Kidney (tissue), 13 donors: ENCODE measurements at regions not wholly inside any gene's neighbourhood (a gene's known extent, or its start where the extent isn't known, plus 50 kb on each side); places are given as distances from the start of the nearest gene placed in this dataset.
"Not testable (repeated sequence)": the region's sequence is repeated elsewhere in the genome, so short reads cannot be mapped to it uniquely, and the experiment has no call there.

Source experiments
- DNase-seq, 5 donors: peaks; one replicate each; pipeline ENCODE4 v3.0.0-alpha.2; 2013 to 2020
- FAIRE-seq: peaks from 2 replicates; lab custom pipeline; 2012; peaks lifted over from hg19 to GRCh38; lab: Jason Lieb, UNC
- H3K27ac ChIP-seq, 2 donors: one replicate each; pipeline ENCODE4 v1.7.0; 2013; ENCODE audit warnings: low read depth in 2 of 2, low read length in 2 of 2, inconsistent platforms in 1 of 2
- H3K27me3 ChIP-seq: one replicate; pipeline ENCODE4 v1.7.1; 2013; ENCODE audit warnings: low read length, inconsistent platforms; ENCODE audit not compliant: control insufficient read depth, insufficient read depth
- H3K36me3 ChIP-seq, 3 donors: one replicate each; pipeline versions ENCODE4 v1.7.0 to v1.7.1; 2013; ENCODE audit warnings: low read length in 3 of 3, control low read depth in 1 of 3, inconsistent platforms in 1 of 3; ENCODE audit not compliant: insufficient read depth in 3 of 3, control insufficient read depth in 2 of 3
- H3K4me1 ChIP-seq, 3 donors: one replicate each; pipeline versions ENCODE4 v1.7.0 to v1.7.1; 2013; ENCODE audit warnings: low read length in 3 of 3, inconsistent platforms in 1 of 3, low read depth in 1 of 3; ENCODE audit not compliant: control insufficient read depth in 2 of 3, insufficient read depth in 2 of 3
- H3K4me3 ChIP-seq, 3 donors: one replicate each; pipeline versions ENCODE4 v1.7.0 to v1.8.1; 2013; ENCODE audit warnings: low read length in 3 of 3, control low read depth in 1 of 3, inconsistent platforms in 1 of 3
- H3K9ac ChIP-seq, 3 donors: one replicate each; pipeline versions ENCODE4 v1.7.0 to v1.7.1; 2013; ENCODE audit warnings: low read length in 3 of 3, control low read depth in 1 of 3, inconsistent platforms in 1 of 3
- H3K9me3 ChIP-seq, 3 donors: one replicate each; pipeline versions ENCODE4 v1.7.0 to v1.7.1; 2013; ENCODE audit warnings: low read length in 3 of 3, control low read depth in 1 of 3, inconsistent platforms in 1 of 3; ENCODE audit not compliant: control insufficient read depth in 2 of 3, insufficient read depth in 1 of 3
- intact Hi-C: fragments of 100-400 bp; cut with DNase I; formaldehyde crosslinking; loops from one replicate; pipeline ENCODE4 v1.11.1; 2022
- TF ChIP-seq, protein P1 (sequence below): IDR thresholded peaks from 3 replicates; pipeline ENCODE4 v1.5.1; 2012; ENCODE audit warnings: mild to moderate bottlenecking, moderate library complexity, borderline replicate concordance; ENCODE audit not compliant: insufficient read depth; ENCODE audit errors: extremely low read depth
- donor health status: control.
- donor health status: control.
- donor health status: control.
- donor health status: control.
- donor health status: control.
- donor health status: DM: yes; HTN: yes; CAD: no.
- donor health status: Normal renal cell carcinoma (clear cell type).

DNA sequence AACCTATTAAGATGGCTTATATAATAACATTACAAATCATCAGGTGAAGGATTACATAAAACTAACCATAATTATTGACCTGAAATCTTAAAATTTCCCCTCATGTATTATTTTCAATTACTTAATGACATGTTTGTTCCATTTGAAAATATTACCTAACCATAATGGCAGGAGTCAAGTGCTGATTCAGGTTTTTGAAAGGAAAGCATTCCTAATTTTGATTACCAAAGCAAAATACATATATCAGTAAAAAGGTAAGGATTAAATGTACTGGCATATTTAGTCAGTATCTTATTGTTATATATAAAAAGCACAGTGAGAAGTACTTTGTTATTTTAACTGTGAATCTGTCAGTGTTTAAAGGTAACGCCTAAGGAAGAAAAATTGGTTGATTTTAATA is 960.0 kb upstream of the CNTN5 start:
- TF ChIP-seq, protein P1, sequence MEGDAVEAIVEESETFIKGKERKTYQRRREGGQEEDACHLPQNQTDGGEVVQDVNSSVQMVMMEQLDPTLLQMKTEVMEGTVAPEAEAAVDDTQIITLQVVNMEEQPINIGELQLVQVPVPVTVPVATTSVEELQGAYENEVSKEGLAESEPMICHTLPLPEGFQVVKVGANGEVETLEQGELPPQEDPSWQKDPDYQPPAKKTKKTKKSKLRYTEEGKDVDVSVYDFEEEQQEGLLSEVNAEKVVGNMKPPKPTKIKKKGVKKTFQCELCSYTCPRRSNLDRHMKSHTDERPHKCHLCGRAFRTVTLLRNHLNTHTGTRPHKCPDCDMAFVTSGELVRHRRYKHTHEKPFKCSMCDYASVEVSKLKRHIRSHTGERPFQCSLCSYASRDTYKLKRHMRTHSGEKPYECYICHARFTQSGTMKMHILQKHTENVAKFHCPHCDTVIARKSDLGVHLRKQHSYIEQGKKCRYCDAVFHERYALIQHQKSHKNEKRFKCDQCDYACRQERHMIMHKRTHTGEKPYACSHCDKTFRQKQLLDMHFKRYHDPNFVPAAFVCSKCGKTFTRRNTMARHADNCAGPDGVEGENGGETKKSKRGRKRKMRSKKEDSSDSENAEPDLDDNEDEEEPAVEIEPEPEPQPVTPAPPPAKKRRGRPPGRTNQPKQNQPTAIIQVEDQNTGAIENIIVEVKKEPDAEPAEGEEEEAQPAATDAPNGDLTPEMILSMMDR: no peak
- H3K27ac ChIP-seq: no peak overlapping the region
- H3K9me3 ChIP-seq: no peaks in the 10 kb centered on the region
- intact Hi-C loops: no loop called here
- no peak for DNase-seq
- FAIRE-seq: no peak
- H3K9ac ChIP-seq: no peak overlapping the region
- H3K4me3 ChIP-seq: no peak overlapping the region
- no peaks in the 10 kb centered on the region for H3K36me3 ChIP-seq
- no peaks in the 10 kb centered on the region for H3K4me1 ChIP-seq
- no peaks in the 10 kb centered on the region for H3K27me3 ChIP-seq

- no peak overlapping the region for H3K4me3 ChIP-seq
- FAIRE-seq (no peak), DNase-seq (no peak)
- no peaks in the 10 kb centered on the region for H3K4me1 ChIP-seq
- intact Hi-C loops: no loop called here
- H3K27me3 ChIP-seq: no peaks in the 10 kb centered on the region
- no peaks in the 10 kb centered on the region for H3K36me3 ChIP-seq
- H3K27ac ChIP-seq: no peak overlapping the region
- no peak overlapping the region for H3K9ac ChIP-seq
- TF ChIP-seq, protein P1: no peak
- no peaks in the 10 kb centered on the region for H3K9me3 ChIP-seq
Measured at GRCh38 chr11:98061858-98062257, 958.9 kb upstream of the CNTN5 start.

GRCh38 chr11:98062714-98063113 is 958.0 kb upstream of the CNTN5 start:
- no peak overlapping the region for H3K27ac ChIP-seq
- H3K9me3 ChIP-seq: no peaks in the 10 kb centered on the region
- H3K36me3 ChIP-seq: no peaks in the 10 kb centered on the region
- no peaks in the 10 kb centered on the region for H3K27me3 ChIP-seq
- intact Hi-C loops: no loop called here
- H3K9ac ChIP-seq: no peak overlapping the region
- DNase-seq (no peak), FAIRE-seq (no peak)
- TF ChIP-seq, protein P1: no peak
- H3K4me1 ChIP-seq: no peaks in the 10 kb centered on the region
- H3K4me3 ChIP-seq: no peak overlapping the region

- no peaks in the 10 kb centered on the region for H3K36me3 ChIP-seq
- no peaks in the 10 kb centered on the region for H3K27me3 ChIP-seq
- no peak overlapping the region for H3K4me3 ChIP-seq
- FAIRE-seq: no peak
- TF ChIP-seq, protein P1: no peak
- no peaks in the 10 kb centered on the region for H3K4me1 ChIP-seq
- intact Hi-C loops: no loop called here
- no peak overlapping the region for H3K9ac ChIP-seq
- no peaks in the 10 kb centered on the region for H3K9me3 ChIP-seq
- no peak overlapping the region for H3K27ac ChIP-seq
- peak in 1 of 5 donors; percentile 38 for DNase-seq
Measured at GRCh38 chr11:98068251-98068650, 952.5 kb upstream of the CNTN5 start.

DNA sequence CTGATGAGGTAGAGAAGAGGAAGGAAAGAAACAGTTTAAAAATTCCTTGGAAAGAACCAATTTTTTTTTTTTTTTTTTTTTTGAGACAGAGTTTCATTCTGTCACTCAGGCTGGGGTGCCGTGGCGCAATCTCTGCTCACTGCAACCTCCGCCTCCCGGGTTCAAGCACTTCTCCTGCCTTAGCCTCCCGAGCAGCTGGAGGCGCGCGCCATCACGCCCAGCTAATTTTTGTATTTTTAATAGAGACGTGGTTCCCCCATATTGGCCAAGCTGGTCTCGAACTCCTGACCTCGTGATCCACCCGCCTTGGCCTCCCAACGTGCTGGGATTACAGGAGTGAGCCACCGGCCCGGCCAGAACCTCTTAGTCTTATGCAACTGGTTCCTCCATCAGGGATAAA is 951.6 kb upstream of the CNTN5 start:
- H3K4me3 ChIP-seq, FAIRE-seq, intact Hi-C loops: not testable (repeated sequence)

More for the DNA sequence above, 951.6 kb upstream of the CNTN5 start:
- H3K27me3 ChIP-seq, H3K4me1 ChIP-seq, H3K36me3 ChIP-seq, DNase-seq, H3K9me3 ChIP-seq, H3K9ac ChIP-seq, H3K27ac ChIP-seq: not testable (repeated sequence)
